ENCODE measurements at regions not wholly inside any gene's neighbourhood (a gene's known extent, or its start where the extent isn't known, plus 50 kb on each side); places are given as distances from the start of the nearest gene placed in this dataset.

DNA sequence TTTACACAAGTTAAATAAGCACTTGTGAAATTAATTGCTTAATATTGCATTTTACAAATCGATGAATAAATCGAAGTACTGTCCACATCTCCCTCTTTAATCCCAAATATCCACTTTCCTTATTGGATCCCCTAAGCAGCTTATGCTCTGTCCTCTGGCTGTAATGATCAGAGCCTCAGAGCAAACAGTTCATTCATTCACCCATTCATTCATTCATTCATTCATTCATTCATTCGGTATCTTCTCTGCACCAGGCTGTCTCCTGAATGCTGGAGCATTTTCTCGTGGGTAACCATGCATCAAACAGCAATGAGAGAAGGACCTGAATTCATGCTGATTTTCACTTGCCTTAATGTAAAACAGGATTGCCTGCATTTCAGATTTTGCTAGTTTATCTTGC, 69.5 kb upstream of the IGSF21 start:
- no peak overlapping the region for H3K27ac ChIP-seq (ENCODE audit: insufficient read length, low read depth, low read length)
- H3K56ac ChIP-seq (ENCODE audit: insufficient read length, low read depth, low read length), result no peak overlapping the region
- H3K4me2 ChIP-seq (ENCODE audit: insufficient read depth, insufficient read length, low read length), result no peak overlapping the region
- Mint-ChIP-seq H3K9me3 (no peaks in the 10 kb centered on the region), H3K4me1 (peaks cover 0 to 2% of the 10 kb centered on the region in 2 experiments; a peak in 1 of 4 replicates), H3K36me3 (ENCODE audit: insufficient read depth in 1 of 3, low read depth in 3 of 3) (no peaks in the 10 kb centered on the region), H3K4me3 (no peak overlapping the region), H3K27ac (no peak overlapping the region), H3K27me3 (ENCODE audit: low read depth) (peaks cover 25% of the 10 kb centered on the region)
- no CpG with 5 or more reads among the region's 4 CpGs for WGBS (ENCODE audit: extremely low coverage, insufficient read length, low lambda C conversion rate)
- H3K23me2 ChIP-seq (ENCODE audit: insufficient read length, low read depth, low read length, poor library complexity, severe bottlenecking), result no peaks in the 10 kb centered on the region
- no peak overlapping the region for H3K14ac ChIP-seq (ENCODE audit: insufficient read depth, low read length)
- no peak overlapping the region for H2AK5ac ChIP-seq (ENCODE audit: insufficient read length, low read length)
- H4K8ac ChIP-seq (replicated peaks; ENCODE audit: insufficient read length, low read depth, low read length), result no peak overlapping the region
- H3T11ph ChIP-seq (ENCODE audit: low read length), result no peak overlapping the region
- H3K79me2 ChIP-seq (ENCODE audit: insufficient read depth, low read length), result no peaks in the 10 kb centered on the region
- no peaks in the 10 kb centered on the region for H3K27me3 ChIP-seq (ENCODE audit: insufficient read depth, low read length)
- H3K9ac ChIP-seq (ENCODE audit: extremely low read depth, insufficient read length, low read length), result no peak overlapping the region
- no peak for DNase-seq
- H3K79me1 ChIP-seq (ENCODE audit: insufficient read depth, low read depth, low read length, poor library complexity, severe bottlenecking), result no peaks in the 10 kb centered on the region
- H3K18ac ChIP-seq (ENCODE audit: insufficient read length, low read depth, low read length), result no peak overlapping the region
- no peak overlapping the region for H3K23ac ChIP-seq (ENCODE audit: insufficient read length, low read depth, low read length)
- H2AFZ ChIP-seq (ENCODE audit: low read length), result no peak overlapping the region
- no peaks in the 10 kb centered on the region for H3K9me3 ChIP-seq (ENCODE audit: control insufficient read depth, low read depth, low read length)
- H2BK120ac ChIP-seq (ENCODE audit: low read depth, low read length, poor library complexity, severe bottlenecking), result no peak overlapping the region
- no peak overlapping the region for H2BK20ac ChIP-seq (ENCODE audit: low read depth, low read length, poor library complexity, severe bottlenecking)
- H3K4me1 ChIP-seq (ENCODE audit: insufficient read depth, low read length), result no peaks in the 10 kb centered on the region
- TF ChIP-seq, protein P1, sequence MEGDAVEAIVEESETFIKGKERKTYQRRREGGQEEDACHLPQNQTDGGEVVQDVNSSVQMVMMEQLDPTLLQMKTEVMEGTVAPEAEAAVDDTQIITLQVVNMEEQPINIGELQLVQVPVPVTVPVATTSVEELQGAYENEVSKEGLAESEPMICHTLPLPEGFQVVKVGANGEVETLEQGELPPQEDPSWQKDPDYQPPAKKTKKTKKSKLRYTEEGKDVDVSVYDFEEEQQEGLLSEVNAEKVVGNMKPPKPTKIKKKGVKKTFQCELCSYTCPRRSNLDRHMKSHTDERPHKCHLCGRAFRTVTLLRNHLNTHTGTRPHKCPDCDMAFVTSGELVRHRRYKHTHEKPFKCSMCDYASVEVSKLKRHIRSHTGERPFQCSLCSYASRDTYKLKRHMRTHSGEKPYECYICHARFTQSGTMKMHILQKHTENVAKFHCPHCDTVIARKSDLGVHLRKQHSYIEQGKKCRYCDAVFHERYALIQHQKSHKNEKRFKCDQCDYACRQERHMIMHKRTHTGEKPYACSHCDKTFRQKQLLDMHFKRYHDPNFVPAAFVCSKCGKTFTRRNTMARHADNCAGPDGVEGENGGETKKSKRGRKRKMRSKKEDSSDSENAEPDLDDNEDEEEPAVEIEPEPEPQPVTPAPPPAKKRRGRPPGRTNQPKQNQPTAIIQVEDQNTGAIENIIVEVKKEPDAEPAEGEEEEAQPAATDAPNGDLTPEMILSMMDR (conservative IDR thresholded peaks at IDR 0.05), result no peak
- H2BK5ac ChIP-seq (ENCODE audit: insufficient read length, low read length), result no peak overlapping the region
- no peaks in the 10 kb centered on the region for H4K20me1 ChIP-seq (ENCODE audit: control insufficient read depth, insufficient read depth, insufficient read length)
- no peak overlapping the region for H2BK12ac ChIP-seq (ENCODE audit: insufficient read length, low read depth, low read length)
- no peak overlapping the region for H3K4ac ChIP-seq (ENCODE audit: low read depth, low read length)
- H4K91ac ChIP-seq (ENCODE audit: insufficient read length, low read depth, low read length), result no peak overlapping the region
- no peak overlapping the region for H2BK15ac ChIP-seq (ENCODE audit: low read depth, low read length)
- no peak overlapping the region for H4K5ac ChIP-seq (ENCODE audit: insufficient read length, low read depth, low read length)

Measured in H9 (cell line).